NCI-H2107 treated with DMSO at 0.1 percent for 48 hours (cell line): ENCODE measurements at regions not wholly inside any gene's neighbourhood (a gene's known extent, or its start where the extent isn't known, plus 50 kb on each side); places are given as distances from the start of the nearest gene placed in this dataset.

Experiments used
- DNase-seq: peaks from one replicate; lab custom pipeline; 2025; ENCODE audit not compliant: unreplicated experiment; lab: John Stamatoyannopoulos, UW

- DNase-seq = no peak
These were observed 1135.7 kb downstream of the IGSF11 start for GRCh38 chr3:117898722-117899522.

DNA sequence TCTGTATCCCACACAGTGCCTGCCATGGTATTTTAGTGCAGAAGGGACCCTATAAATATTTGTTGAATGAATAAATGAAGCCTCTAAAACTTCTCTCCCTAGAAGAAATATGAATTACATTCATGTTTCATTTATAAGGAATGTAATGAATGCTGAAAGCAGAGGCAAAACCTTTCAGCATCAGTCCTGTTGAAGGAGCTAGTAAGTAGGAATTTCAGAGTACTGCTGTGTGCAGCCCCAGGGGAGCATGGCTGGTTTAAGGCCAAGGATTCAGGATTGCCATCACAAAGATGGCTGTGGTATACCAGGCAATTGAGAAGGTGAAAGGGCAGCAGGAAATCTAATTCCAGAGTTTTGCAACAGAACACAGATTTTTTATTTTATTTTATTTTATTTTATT is 1131.4 kb downstream of the IGSF11 start:
- DNase-seq = no peak

DNA sequence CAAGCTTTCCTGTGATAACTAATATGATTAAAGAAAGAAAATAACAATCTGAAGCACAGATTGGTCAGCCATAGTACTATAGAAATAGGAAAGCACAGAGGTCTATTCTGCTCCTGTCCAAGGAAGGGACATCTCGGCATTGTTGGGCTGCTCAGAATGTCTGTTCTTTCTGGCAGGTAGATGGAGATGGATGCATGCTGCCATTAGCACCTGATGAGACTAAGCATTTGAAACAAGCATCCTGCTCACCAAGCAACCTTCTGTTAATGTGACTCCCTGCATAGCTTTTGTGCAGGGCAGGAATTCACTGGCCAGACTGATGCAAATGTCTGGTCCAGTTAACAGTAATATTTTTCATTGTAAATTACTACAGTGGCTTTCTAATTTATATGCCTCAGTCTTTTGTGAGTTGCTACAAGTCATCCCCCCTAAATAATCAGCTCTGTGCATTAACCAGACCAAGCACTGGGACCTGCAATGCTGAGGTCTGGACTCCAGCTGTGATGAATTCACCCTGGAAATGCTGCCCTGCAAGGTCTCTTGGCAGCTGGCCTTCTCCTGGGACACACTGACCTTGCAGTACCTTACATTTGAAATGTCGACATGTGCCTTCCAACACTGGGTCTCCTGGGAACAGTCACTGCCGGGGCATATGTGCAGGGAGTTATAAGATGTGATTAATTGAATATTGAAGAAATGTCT is 1123.7 kb downstream of the IGSF11 start:
- DNase-seq = no peak

GRCh38 chr3:117912352-117912751 is 1122.3 kb downstream of the IGSF11 start:
- DNase-seq = no peak

- no peak for DNase-seq
These were observed 1120.0 kb downstream of the IGSF11 start for GRCh38 chr3:117914540-117915100.

DNA sequence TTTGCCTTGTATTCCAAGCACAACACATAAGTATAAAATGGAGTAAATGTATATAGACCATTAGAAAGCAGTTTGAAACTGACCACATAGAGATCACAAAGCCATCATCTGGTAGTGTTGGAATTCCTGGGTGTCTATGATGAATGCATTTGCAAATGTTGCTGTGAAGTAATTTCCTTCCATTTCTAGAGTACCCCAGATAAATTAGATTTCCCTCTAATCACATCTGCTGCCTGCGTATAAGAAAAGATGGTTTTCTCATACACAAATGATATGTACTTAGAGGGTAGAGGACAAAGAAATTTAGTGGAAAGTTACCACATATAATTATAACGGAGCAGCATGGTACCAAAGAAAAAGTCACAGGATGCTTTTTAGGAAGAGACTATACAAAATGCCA is 1117.8 kb downstream of the IGSF11 start:
- no peak for DNase-seq

GRCh38 chr3:117919621-117920020 is 1115.0 kb downstream of the IGSF11 start:
- no peak for DNase-seq

- DNase-seq = no peak
These were observed 1114.3 kb downstream of the IGSF11 start for GRCh38 chr3:117920253-117920898.

DNA sequence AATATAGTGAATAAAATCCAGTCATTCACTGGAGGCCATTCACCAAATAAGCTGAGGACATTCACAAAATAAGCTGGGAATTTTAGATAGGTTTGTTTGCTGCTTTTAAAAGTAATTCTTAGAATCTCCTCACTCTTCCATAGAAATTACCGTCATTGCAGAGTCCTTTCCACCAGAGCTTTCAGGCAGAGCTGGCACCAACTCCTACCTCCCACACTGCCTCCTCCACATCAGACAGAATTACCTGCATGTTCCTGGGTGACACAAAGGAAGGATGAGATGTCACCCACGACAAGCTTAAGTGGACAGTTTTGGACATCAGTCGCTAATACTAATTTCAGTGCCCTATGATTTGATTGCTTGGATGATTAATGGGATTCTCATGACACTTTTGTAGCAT is 1113.2 kb downstream of the IGSF11 start:
- DNase-seq = no peak

GRCh38 chr3:117922039-117922438 is 1112.6 kb downstream of the IGSF11 start:
- DNase-seq = no peak

- no peak for DNase-seq
These were observed 1107.8 kb downstream of the IGSF11 start for GRCh38 chr3:117926819-117927218.

DNA sequence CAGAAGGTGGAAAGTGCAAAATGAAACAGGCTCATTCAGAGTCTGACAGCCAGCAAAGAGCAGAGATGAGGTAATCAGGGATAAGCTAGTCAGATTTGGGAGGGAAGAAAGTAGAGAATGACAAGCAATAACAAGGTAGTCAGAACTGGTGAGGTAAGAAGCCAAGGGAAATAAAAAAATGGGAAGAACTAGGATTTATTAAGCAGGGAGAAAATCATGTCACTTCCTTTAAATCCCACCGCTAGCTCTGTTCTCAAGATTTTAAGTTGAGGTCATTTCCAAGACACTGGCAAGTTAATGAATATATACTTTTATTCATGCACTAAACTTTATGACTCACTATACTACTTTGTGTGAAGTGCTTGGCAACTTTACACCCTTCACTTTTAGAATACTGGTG is 1106.8 kb downstream of the IGSF11 start:
- DNase-seq = no peak

GRCh38 chr3:117928836-117929235 is 1105.8 kb downstream of the IGSF11 start:
- no peak for DNase-seq

DNA sequence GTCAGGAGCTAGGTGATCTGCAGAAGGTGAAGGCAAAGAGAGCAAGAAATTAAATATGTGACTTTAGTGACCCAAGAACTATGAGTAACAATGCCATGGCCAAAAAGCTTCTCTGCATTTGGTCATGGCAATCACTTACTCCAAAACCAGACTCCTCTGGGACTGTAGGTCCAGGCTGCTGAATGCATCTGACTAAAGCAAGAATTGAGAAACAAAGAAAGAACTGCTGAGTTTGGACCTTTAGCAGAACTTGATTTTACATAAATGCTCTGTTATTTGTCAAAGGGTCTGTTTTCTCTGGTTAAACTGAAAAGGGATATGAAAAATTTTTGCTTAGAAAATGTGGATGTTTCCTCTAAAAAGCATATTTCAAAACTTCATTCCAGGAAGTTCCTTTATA is 1102.2 kb downstream of the IGSF11 start:
- no peak for DNase-seq

GRCh38 chr3:117936159-117936558 is 1098.5 kb downstream of the IGSF11 start:
- no peak for DNase-seq

GRCh38 chr3:117938974-117939373 is 1095.7 kb downstream of the IGSF11 start:
- no peak for DNase-seq

DNA sequence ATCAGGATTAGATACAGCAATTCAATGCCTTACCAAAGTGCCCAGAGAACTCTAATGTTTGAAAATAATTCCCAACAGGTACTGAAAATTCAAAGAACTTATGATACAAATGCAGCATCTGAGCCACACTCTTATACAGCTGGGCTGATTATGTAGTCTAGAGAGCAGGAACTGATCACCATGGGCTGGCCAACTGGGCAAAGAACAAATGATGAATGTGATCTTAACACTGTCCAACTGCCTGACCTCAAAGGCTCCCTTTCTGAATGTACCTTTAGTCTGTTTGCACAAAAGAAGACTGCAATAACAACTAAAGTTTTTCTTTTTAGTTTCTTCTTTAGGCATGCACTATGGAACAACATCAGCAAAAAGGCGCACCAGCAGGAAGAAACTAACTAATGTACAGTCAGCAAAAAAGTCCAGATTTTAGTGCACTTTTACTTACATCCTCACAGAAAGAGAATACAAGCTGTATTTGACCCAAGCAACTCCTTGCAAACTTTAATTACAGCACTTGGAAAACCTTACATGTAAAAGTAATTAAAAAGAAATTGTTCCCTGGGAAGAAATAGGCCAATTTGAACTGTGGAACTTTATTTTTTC is 1095.1 kb downstream of the IGSF11 start:
- DNase-seq = no peak

GRCh38 chr3:117941015-117941414 is 1093.6 kb downstream of the IGSF11 start:
- DNase-seq = no peak

DNA sequence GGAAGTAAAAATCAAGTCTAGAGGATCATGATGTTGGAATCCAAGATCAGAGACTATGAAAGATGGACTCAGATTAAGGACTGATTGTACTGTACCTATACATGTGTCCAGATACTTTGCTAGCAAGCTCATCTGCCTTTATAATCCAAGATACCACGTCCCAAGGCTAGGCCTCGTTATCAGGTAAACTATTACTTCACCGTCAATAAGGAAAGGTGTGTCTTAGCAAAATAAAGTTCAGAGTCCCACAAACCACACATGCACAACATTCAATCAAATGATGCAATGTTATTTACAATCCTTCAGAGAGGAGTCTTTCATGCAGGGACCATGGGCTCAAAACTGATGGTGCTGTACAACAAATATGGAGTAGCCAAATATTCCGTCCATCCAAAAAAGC is 1092.9 kb downstream of the IGSF11 start:
- DNase-seq = no peak

GRCh38 chr3:117954131-117954530 is 1080.5 kb downstream of the IGSF11 start:
- no peak for DNase-seq

GRCh38 chr3:117955196-117955595 is 1079.5 kb downstream of the IGSF11 start:
- DNase-seq = peak; percentile 4
